HEK293T (cell line): ENCODE measurements at regions not wholly inside any gene's neighbourhood (a gene's known extent, or its start where the extent isn't known, plus 50 kb on each side); places are given as distances from the start of the nearest gene placed in this dataset.

ENCODE experiments used
- ARNT ChIP-seq: fragments of 450-650 bp; IDR thresholded peaks from 2 replicates; pipeline ENCODE4 v1.6.1; 2017; ENCODE audit warnings: mild to moderate bottlenecking
- BHLHE40 ChIP-seq: fragments of 450-650 bp; IDR thresholded peaks from 2 replicates; pipeline ENCODE4 v1.6.1; 2016; ENCODE audit warnings: mild to moderate bottlenecking, moderate library complexity, borderline replicate concordance
- CTBP1 ChIP-seq: fragments of 450-650 bp; IDR thresholded peaks from 2 replicates; pipeline ENCODE4 v1.6.1; 2016; ENCODE audit warnings: borderline replicate concordance
- ELF4 ChIP-seq: fragments of 450-650 bp; IDR thresholded peaks from 2 replicates; pipeline ENCODE4 v1.6.1; 2017; ENCODE audit warnings: antibody characterized with exemption
- FOXA1 ChIP-seq: fragments of 450-650 bp; IDR thresholded peaks from 2 replicates; pipeline ENCODE4 v1.6.1; 2016; ENCODE audit warnings: mild to moderate bottlenecking
- FOXK2 ChIP-seq: fragments of 450-650 bp; IDR thresholded peaks from 2 replicates; pipeline ENCODE4 v1.6.1; 2016; ENCODE audit warnings: mild to moderate bottlenecking
- FOXM1 ChIP-seq: fragments of 450-650 bp; IDR thresholded peaks from 2 replicates; pipeline ENCODE4 v1.6.1; 2017; ENCODE audit warnings: mild to moderate bottlenecking, borderline replicate concordance
- HDGF ChIP-seq: fragments of 450-650 bp; IDR thresholded peaks from 2 replicates; pipeline ENCODE4 v1.6.1; 2017; ENCODE audit warnings: antibody characterized with exemption, borderline replicate concordance
- SP1 ChIP-seq: fragments of 450-650 bp; IDR thresholded peaks from 2 replicates; pipeline ENCODE4 v1.6.1; 2017
- SUZ12 ChIP-seq: fragments of 450-650 bp; IDR thresholded peaks from 2 replicates; pipeline ENCODE4 v1.6.1; 2016; ENCODE audit warnings: mild to moderate bottlenecking
- TARDBP ChIP-seq: fragments of 450-650 bp; IDR thresholded peaks from 2 replicates; pipeline ENCODE4 v1.6.1; 2016

- TF ChIP-seq CTBP1 (no peak), FOXA1 (no peak), FOXM1 (no peak), SP1 (no peak), SUZ12 (no peak), TARDBP (no peak), ARNT (no peak), BHLHE40 (no peak), FOXK2 (no peak), ELF4 (no peak), HDGF (no peak)
These were observed 313.6 kb downstream of the CDC5L start for GRCh38 chr6:44701038-44701636.
